ENCODE measurements at regions not wholly inside any gene's neighbourhood (a gene's known extent, or its start where the extent isn't known, plus 50 kb on each side); places are given as distances from the start of the nearest gene placed in this dataset.

- DNase-seq (ENCODE audit: low spot score), result no peak
- in situ Hi-C loops (cut with MboI; ENCODE audit: low pct_unique_long_range_greater_than_20kb, low sequenced_read_pairs, unreplicated experiment), result no loop called here
- TF ChIP-seq CTCF (IDR thresholded peaks at IDR 0.05; ENCODE audit: extremely low read depth, insufficient read depth, missing control alignments), result no peak
Observed at GRCh38 chr1:96329121-96329520, 392.5 kb upstream of the PTBP2 start.

- no peak for TF ChIP-seq CTCF (IDR thresholded peaks at IDR 0.05; ENCODE audit: extremely low read depth, insufficient read depth, missing control alignments)
- in situ Hi-C loops (cut with MboI; ENCODE audit: low pct_unique_long_range_greater_than_20kb, low sequenced_read_pairs, unreplicated experiment), result no loop called here
- DNase-seq (ENCODE audit: low spot score), result no peak
Observed at GRCh38 chr1:96331596-96331995, 390.0 kb upstream of the PTBP2 start.

- in situ Hi-C loops (cut with MboI; ENCODE audit: low pct_unique_long_range_greater_than_20kb, low sequenced_read_pairs, unreplicated experiment), result no loop called here
- DNase-seq (ENCODE audit: low spot score), result no peak
Observed at GRCh38 chr1:96333522-96334235, 387.9 kb upstream of the PTBP2 start.

GRCh38 chr1:96334236-96334557 lies 387.4 kb upstream of the PTBP2 start:
- TF ChIP-seq CTCF (IDR thresholded peaks at IDR 0.05; ENCODE audit: extremely low read depth, insufficient read depth, missing control alignments), result no peak
- no peak for DNase-seq (ENCODE audit: low spot score)
- in situ Hi-C loops (cut with MboI; ENCODE audit: low pct_unique_long_range_greater_than_20kb, low sequenced_read_pairs, unreplicated experiment), result no loop called here

More at GRCh38 chr1:96333522-96334235, 387.9 kb upstream of the PTBP2 start:
- TF ChIP-seq CTCF (IDR thresholded peaks at IDR 0.05; ENCODE audit: extremely low read depth, insufficient read depth, missing control alignments), result no peak

GRCh38 chr1:96338622-96339021 lies 383.0 kb upstream of the PTBP2 start:
- in situ Hi-C loops (cut with MboI; ENCODE audit: low pct_unique_long_range_greater_than_20kb, low sequenced_read_pairs, unreplicated experiment), result no loop called here
- no peak for DNase-seq (ENCODE audit: low spot score)
- no peak for TF ChIP-seq CTCF (IDR thresholded peaks at IDR 0.05; ENCODE audit: extremely low read depth, insufficient read depth, missing control alignments)

GRCh38 chr1:96340686-96341085 lies 380.9 kb upstream of the PTBP2 start:
- no peak for TF ChIP-seq CTCF (IDR thresholded peaks at IDR 0.05; ENCODE audit: extremely low read depth, insufficient read depth, missing control alignments)
- no peak for DNase-seq (ENCODE audit: low spot score)
- in situ Hi-C loops (cut with MboI; ENCODE audit: low pct_unique_long_range_greater_than_20kb, low sequenced_read_pairs, unreplicated experiment), result no loop called here
